GM06990 (cell line): ENCODE measurements at regions not wholly inside any gene's neighbourhood (a gene's known extent, or its start where the extent isn't known, plus 50 kb on each side); places are given as distances from the start of the nearest gene placed in this dataset.
"Not testable (repeated sequence)": the region's sequence is repeated elsewhere in the genome, so short reads cannot be mapped to it uniquely, and the experiment has no call there.

Experiments
- DNase-seq: peaks from one replicate; pipeline ENCODE4 v3.0.0-alpha.2; 2011; ENCODE audit not compliant: insufficient read length; ENCODE audit errors: extremely low read depth
- H3K27me3 ChIP-seq: replicated peaks from 2 replicates; pipeline ENCODE4 v1.6.0; 2011; ENCODE audit warnings: low read length; ENCODE audit not compliant: control insufficient read depth, insufficient read depth
- H3K36me3 ChIP-seq: 2 replicates; pipeline ENCODE4 v1.5.1; 2011; ENCODE audit warnings: low read length; ENCODE audit not compliant: control insufficient read depth, insufficient read depth
- H3K4me3 ChIP-seq: replicated peaks from 2 replicates; pipeline ENCODE4 v1.5.1; 2011; ENCODE audit warnings: low read depth, mild to moderate bottlenecking, control low read depth, low read length
- TF ChIP-seq, protein P1 (sequence below): IDR thresholded peaks from 2 replicates; pipeline ENCODE4 v1.5.1; 2011; ENCODE audit warnings: low read length, control low read depth, mild to moderate bottlenecking, inconsistent platforms; ENCODE audit not compliant: insufficient read depth, poor library complexity, severe bottlenecking

DNA sequence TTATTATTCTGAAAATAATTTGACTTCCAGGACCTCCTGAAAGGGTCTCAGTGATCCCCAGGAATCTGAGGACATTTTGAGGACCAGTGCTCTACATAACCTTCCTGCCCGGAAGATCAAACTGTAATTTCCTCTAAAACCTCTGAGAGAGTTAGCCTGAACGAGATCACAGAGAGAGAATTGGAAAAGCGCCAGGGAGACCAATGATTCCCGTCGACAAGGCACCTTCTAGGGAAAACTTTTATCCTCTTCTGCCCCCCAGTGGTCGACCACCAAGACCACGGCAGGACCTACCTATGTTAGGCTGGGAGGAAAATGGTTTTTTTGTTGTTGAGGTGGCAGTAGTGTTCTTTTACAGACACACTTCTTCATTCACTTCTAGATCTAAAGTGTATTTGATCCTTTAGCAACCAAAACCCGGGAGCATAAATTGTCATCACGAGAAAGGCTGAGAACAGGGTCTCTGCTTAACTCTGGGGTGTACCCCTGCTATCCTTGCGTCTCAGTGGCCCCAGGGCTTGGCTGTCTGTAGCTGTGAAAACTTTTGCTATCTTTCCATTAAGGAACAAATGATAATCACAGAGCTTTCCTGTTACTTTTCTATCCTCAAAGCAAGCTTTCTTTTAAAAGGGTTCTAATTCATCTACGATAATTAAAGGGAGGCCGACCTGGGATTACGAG, 62.9 kb upstream of the NID2 start:
- Histone ChIP-seq H3K36me3 (no peaks in the 10 kb centered on the region), H3K27me3 (no peaks in the 10 kb centered on the region), H3K4me3 (no peak overlapping the region)
- DNase-seq = no peak
- TF ChIP-seq, protein P1, sequence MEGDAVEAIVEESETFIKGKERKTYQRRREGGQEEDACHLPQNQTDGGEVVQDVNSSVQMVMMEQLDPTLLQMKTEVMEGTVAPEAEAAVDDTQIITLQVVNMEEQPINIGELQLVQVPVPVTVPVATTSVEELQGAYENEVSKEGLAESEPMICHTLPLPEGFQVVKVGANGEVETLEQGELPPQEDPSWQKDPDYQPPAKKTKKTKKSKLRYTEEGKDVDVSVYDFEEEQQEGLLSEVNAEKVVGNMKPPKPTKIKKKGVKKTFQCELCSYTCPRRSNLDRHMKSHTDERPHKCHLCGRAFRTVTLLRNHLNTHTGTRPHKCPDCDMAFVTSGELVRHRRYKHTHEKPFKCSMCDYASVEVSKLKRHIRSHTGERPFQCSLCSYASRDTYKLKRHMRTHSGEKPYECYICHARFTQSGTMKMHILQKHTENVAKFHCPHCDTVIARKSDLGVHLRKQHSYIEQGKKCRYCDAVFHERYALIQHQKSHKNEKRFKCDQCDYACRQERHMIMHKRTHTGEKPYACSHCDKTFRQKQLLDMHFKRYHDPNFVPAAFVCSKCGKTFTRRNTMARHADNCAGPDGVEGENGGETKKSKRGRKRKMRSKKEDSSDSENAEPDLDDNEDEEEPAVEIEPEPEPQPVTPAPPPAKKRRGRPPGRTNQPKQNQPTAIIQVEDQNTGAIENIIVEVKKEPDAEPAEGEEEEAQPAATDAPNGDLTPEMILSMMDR = peak; percentile 43

DNA sequence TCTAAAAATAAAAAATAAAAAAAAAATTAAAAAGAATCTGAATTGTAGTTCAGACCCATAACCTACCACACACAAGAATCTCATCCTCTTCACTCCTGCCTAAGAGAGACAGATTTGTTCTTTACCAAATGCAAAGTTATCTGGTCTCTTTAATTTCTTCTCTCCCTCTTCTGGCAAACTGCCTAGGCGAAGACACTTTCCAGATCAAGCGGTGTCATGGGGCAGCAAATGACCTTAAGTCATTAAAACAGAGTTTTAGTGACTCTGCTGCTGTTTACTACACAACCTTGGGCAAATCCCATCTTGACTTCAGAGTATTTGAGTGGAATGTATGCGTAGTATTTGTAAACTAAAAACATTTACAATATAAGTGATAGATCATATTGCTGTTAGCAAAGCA, 60.9 kb upstream of the NID2 start:
- DNase-seq = no peak
- TF ChIP-seq, protein P1 = no peak
- no peaks in the 10 kb centered on the region for H3K27me3 ChIP-seq
- H3K4me3 ChIP-seq = no peak overlapping the region
- H3K36me3 ChIP-seq = no peaks in the 10 kb centered on the region

GRCh38 chr14:52125885-52126284, 57.0 kb upstream of the NID2 start:
- no peaks in the 10 kb centered on the region for H3K36me3 ChIP-seq
- H3K4me3 ChIP-seq = no peak overlapping the region
- DNase-seq = no peak
- TF ChIP-seq, protein P1 = no peak
- no peaks in the 10 kb centered on the region for H3K27me3 ChIP-seq

GRCh38 chr14:52124791-52125684, 56.2 kb upstream of the NID2 start:
- H3K4me3 ChIP-seq = no peak overlapping the region
- no peak for DNase-seq
- no peaks in the 10 kb centered on the region for H3K36me3 ChIP-seq
- H3K27me3 ChIP-seq = no peaks in the 10 kb centered on the region
- TF ChIP-seq, protein P1 = no peak

GRCh38 chr14:52122163-52122562, 53.3 kb upstream of the NID2 start:
- H3K36me3 ChIP-seq = not testable (repeated sequence)

DNA sequence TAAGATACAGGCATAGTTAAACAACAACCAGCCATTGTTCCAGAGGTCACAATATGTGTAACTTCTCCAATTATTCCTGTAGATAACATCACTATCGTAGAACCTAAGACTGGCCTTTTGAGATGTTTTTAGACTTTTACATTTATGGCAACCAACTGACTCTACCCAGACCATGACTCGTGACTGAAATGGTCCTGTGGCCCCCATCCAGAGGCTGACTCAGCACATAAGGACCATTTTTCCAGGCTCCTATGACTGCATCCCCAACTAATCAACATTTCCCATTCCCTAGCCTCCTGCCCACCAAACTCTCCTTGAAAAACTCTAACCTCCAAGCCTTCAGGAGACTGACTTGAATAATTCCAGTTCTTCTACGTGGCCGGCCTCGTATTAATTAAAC, 52.6 kb upstream of the NID2 start:
- Histone ChIP-seq H3K4me3 (no peak overlapping the region), H3K27me3 (no peaks in the 10 kb centered on the region), H3K36me3 (no peaks in the 10 kb centered on the region)
- DNase-seq = no peak
- TF ChIP-seq, protein P1 = no peak

More at GRCh38 chr14:52122163-52122562, 53.3 kb upstream of the NID2 start:
- not testable (repeated sequence) for DNase-seq, H3K27me3 ChIP-seq, H3K4me3 ChIP-seq
